NT2/D1 (cell line): ENCODE measurements at regions not wholly inside any gene's neighbourhood (a gene's known extent, or its start where the extent isn't known, plus 50 kb on each side); places are given as distances from the start of the nearest gene placed in this dataset.

Experiments
- DNase-seq: peaks from one replicate; pipeline ENCODE4 v3.0.0-alpha.2; 2011; ENCODE audit warnings: low read depth, low spot score
- H3K27me3 ChIP-seq: 2 replicates; pipeline ENCODE4 v1.6.0; 2011; ENCODE audit warnings: mild to moderate bottlenecking; ENCODE audit not compliant: insufficient read length, insufficient read depth
- H3K36me3 ChIP-seq: 2 replicates; pipeline ENCODE4 v1.6.1; 2011; ENCODE audit warnings: mild to moderate bottlenecking, low read length, mixed read lengths; ENCODE audit not compliant: insufficient read depth, insufficient read length
- H3K4me1 ChIP-seq: 2 replicates; pipeline ENCODE4 v1.5.1; 2011; ENCODE audit not compliant: insufficient read depth, insufficient read length
- H3K4me3 ChIP-seq: 2 replicates; pipeline ENCODE4 v1.5.1; 2011; ENCODE audit warnings: low read depth; ENCODE audit not compliant: insufficient read length
- H3K9ac ChIP-seq: 2 replicates; pipeline ENCODE4 v1.6.0; 2011; ENCODE audit warnings: low read depth; ENCODE audit not compliant: insufficient read length
- H3K9me3 ChIP-seq: 2 replicates; pipeline ENCODE4 v1.5.1; 2011; ENCODE audit warnings: mild to moderate bottlenecking, low read length; ENCODE audit not compliant: insufficient read depth
- SUZ12 ChIP-seq: IDR thresholded peaks from 2 replicates; pipeline ENCODE4 v1.6.1; 2011; ENCODE audit not compliant: insufficient read length, insufficient read depth; ENCODE audit errors: extremely low read depth
- YY1 ChIP-seq: IDR thresholded peaks from 2 replicates; pipeline ENCODE4 v1.6.1; 2011; ENCODE audit not compliant: insufficient read length, insufficient read depth
- ZNF274 ChIP-seq: IDR thresholded peaks from 2 replicates; pipeline ENCODE4 v1.6.1; 2011; ENCODE audit warnings: mild to moderate bottlenecking, low read depth, low read length

DNA sequence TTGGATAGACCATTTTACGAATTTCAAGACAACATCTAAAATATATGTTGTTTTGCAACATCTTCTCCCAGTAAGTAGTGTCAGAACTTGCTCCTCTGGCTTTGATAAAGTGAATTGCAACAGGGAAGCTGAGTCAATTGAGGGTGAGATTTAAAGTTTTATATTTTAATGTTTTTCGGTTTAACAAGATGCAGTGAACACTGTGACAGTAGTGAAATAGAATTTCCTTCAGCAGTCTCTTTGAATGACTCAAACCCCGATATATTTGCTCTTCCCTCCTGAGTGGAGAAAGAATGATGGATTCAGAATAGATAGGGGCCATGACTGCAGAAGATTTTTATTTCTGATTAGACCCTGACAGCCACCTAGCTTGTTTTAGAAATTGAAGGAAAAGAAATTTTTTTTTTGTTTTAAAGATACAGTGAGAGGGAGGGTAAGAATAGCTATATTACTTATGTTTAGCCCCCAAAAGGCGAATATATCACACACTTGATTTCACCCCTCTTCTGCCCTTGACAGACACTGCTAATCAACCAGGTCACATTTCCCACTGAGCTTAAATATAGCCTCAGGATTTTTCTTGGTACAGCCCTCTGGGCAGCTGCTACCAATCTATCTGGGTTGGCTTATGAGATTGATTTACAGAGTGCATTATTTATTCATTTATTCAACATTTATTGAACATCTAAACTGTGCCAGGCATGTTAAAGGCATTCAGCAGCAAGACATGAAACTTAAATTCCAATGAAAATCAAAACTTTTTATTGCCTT is 183.3 kb upstream of the ADAMTS9 start:
- TF ChIP-seq SUZ12 (no peak), ZNF274 (no peak), YY1 (no peak)
- Histone ChIP-seq H3K4me1 (no peaks in the 10 kb centered on the region), H3K9me3 (peaks cover 9% of the 10 kb centered on the region; the same call in 1 of the 2 replicates), H3K9ac (no peak overlapping the region), H3K4me3 (no peak overlapping the region), H3K27me3 (no peaks in the 10 kb centered on the region), H3K36me3 (no peaks in the 10 kb centered on the region)
- no peak for DNase-seq

DNA sequence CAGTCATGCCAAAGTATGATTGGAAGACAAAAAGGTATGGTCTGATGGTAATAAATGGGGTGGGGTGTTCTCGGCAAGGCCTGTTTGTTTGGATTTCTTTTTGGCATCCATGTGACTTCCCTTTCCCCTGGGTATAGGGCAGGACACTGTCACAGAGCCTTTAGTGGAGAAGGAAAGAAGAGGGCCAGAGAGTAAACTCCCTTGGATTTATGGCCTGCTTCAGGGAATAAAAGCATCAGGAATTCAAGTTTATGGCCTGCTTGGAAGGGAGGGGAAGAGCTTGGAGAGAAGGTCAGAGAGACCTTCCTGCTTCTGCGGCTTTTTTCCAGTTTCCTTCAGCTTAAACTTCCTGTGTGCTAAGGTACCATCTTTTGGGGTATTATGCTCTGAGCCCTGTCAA is 179.4 kb upstream of the ADAMTS9 start:
- Histone ChIP-seq H3K4me1 (no peaks in the 10 kb centered on the region), H3K4me3 (no peak overlapping the region)
- DNase-seq = no peak

GRCh38 chr3:64865839-64866570 is 178.2 kb upstream of the ADAMTS9 start:
- TF ChIP-seq ZNF274 (no peak), YY1 (no peak)
- Histone ChIP-seq H3K4me3 (no peak overlapping the region), H3K9ac (no peak overlapping the region), H3K27me3 (no peaks in the 10 kb centered on the region), H3K4me1 (no peaks in the 10 kb centered on the region), H3K9me3 (peaks cover 9% of the 10 kb centered on the region; the same call in 1 of the 2 replicates), H3K36me3 (no peaks in the 10 kb centered on the region)
- DNase-seq = peak; percentile 20

More for the DNA sequence above, 179.4 kb upstream of the ADAMTS9 start:
- Histone ChIP-seq H3K9me3 (peaks cover 9% of the 10 kb centered on the region; the same call in 1 of the 2 replicates), H3K9ac (no peak overlapping the region), H3K27me3 (no peaks in the 10 kb centered on the region), H3K36me3 (no peaks in the 10 kb centered on the region)
- TF ChIP-seq ZNF274 = no peak
- no peak for TF ChIP-seq SUZ12
- no peak for TF ChIP-seq YY1

DNA sequence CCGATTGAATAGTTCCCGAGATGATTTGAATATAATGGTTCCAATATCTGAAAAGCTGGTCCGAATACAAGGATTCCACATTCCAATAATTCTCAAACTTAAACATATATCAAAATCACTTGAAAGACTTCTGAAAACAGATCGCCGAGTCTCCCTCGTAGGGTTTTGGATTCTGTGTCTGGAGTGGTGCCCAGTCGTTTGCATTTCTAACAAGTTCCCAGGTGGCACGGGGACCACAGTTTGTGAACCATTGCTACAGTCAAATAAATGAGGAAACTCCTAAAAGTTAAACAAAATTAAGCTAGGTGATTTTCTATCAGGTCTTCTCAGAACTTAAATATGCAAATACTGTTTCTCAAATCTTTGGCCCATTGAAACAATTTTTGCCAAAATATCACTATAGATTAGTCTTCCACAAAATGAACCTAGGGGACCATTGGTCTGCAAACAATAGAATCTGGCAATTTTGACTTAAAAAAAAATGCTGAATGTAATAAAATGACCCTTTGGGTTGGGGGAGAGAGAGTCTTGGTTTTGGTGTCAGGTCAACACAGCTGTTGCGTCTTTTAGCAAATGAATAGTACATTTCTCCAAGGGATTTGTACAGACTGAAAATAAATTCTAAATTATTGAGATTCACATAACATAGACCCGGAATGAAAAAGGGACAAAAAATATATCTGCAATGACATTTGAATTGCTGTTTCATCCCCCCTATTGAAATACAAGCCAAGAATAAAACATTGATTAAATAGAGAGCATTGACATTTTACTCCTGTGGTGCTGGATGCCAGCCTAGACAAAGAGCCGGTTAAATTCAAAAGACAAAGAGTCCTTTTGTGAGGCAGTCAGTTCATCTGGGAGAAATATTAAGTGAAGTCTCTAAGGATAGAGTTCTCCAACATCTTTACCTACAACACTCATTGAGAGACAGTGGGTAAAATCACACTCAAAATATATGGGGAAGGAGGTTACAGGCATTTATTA is 175.7 kb upstream of the ADAMTS9 start:
- TF ChIP-seq ZNF274 (no peak), YY1 (no peak), SUZ12 (no peak)
- no peaks in the 10 kb centered on the region for H3K27me3 ChIP-seq
- no peaks in the 10 kb centered on the region for H3K9me3 ChIP-seq
- DNase-seq = no peak
- H3K36me3 ChIP-seq = no peaks in the 10 kb centered on the region
- H3K9ac ChIP-seq = no peak overlapping the region
- H3K4me3 ChIP-seq = no peak overlapping the region
- H3K4me1 ChIP-seq = no peaks in the 10 kb centered on the region

DNA sequence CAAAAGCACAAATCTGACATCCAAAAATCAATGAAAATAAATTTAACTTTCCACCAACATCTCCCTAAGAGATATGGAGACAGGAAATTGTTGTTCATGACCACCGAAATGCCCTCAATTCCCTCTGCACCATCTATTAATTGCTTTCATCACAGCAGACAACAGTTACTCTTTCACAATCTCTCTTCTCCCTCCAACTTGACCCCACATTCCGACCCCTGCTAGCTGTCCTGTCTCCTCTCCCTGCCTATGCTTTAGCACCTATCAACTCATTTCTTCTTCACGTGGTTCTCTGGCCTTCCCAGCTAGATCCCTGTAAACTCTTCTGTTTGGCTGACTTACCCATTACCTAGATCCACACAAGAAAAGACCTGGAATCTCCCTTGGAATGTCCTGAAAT is 173.9 kb upstream of the ADAMTS9 start:
- DNase-seq = no peak
- no peak for TF ChIP-seq SUZ12
- TF ChIP-seq ZNF274 = no peak
- no peak for TF ChIP-seq YY1
- Histone ChIP-seq H3K36me3 (no peaks in the 10 kb centered on the region), H3K27me3 (no peaks in the 10 kb centered on the region), H3K4me3 (no peak overlapping the region), H3K9ac (no peak overlapping the region), H3K9me3 (no peaks in the 10 kb centered on the region), H3K4me1 (no peaks in the 10 kb centered on the region)

DNA sequence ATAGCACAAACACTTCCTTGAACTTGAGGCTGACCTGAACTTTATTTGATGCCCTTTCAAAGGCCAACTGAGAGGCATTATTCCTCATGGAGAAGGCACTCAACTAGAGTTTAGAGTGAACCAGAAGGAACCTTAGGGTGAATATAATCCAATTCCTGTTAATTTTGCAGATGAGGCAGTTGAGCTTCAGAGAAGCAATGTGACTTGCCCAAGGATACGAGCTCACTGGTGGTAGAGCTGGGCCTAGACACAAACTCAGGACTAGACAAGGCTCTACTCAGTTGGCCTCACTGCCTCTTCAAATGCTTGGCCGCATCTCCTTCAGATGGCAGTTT is 172.7 kb upstream of the ADAMTS9 start:
- H3K9me3 ChIP-seq = no peaks in the 10 kb centered on the region
- no peaks in the 10 kb centered on the region for H3K36me3 ChIP-seq
- H3K9ac ChIP-seq = no peak overlapping the region
- DNase-seq = no peak
- no peak for TF ChIP-seq ZNF274
- TF ChIP-seq YY1 = no peak
- TF ChIP-seq SUZ12 = no peak
- H3K4me3 ChIP-seq = no peak overlapping the region
- H3K27me3 ChIP-seq = no peaks in the 10 kb centered on the region
- no peaks in the 10 kb centered on the region for H3K4me1 ChIP-seq

GRCh38 chr3:64859625-64860535 is 172.1 kb upstream of the ADAMTS9 start:
- no peak for DNase-seq
- Histone ChIP-seq H3K4me1 (no peaks in the 10 kb centered on the region), H3K9ac (no peak overlapping the region), H3K9me3 (no peaks in the 10 kb centered on the region), H3K27me3 (no peaks in the 10 kb centered on the region), H3K4me3 (no peak overlapping the region), H3K36me3 (no peaks in the 10 kb centered on the region)
- no peak for TF ChIP-seq ZNF274
- TF ChIP-seq SUZ12 = no peak
- no peak for TF ChIP-seq YY1
